Activated naive CD4-positive, alpha-beta T cell treated with anti-CD3 and anti-CD28 coated beads, Interleukin-2, amount 50 U/mL, for 24 hours (primary cell): ENCODE measurements at regions not wholly inside any gene's neighbourhood (a gene's known extent, or its start where the extent isn't known, plus 50 kb on each side); places are given as distances from the start of the nearest gene placed in this dataset.

ENCODE experiments used
- H3K27ac Mint-ChIP-seq: one replicate; pipeline ENCODE4 v1.8.0; 2021; ENCODE audit warnings: mild to moderate bottlenecking, mixed read lengths
- H3K27me3 Mint-ChIP-seq: one replicate; pipeline ENCODE4 v1.8.0; 2021; ENCODE audit warnings: mixed read lengths
- H3K36me3 Mint-ChIP-seq: one replicate; pipeline ENCODE4 v1.8.0; 2021; ENCODE audit warnings: mixed read lengths
- H3K4me1 Mint-ChIP-seq: one replicate; pipeline ENCODE4 v1.8.0; 2021; ENCODE audit warnings: mixed read lengths
- H3K4me3 Mint-ChIP-seq: one replicate; pipeline ENCODE4 v1.8.0; 2021; ENCODE audit warnings: mild to moderate bottlenecking, mixed read lengths
- H3K9me3 Mint-ChIP-seq: one replicate; pipeline ENCODE4 v1.8.0; 2021; ENCODE audit warnings: mixed read lengths

DNA sequence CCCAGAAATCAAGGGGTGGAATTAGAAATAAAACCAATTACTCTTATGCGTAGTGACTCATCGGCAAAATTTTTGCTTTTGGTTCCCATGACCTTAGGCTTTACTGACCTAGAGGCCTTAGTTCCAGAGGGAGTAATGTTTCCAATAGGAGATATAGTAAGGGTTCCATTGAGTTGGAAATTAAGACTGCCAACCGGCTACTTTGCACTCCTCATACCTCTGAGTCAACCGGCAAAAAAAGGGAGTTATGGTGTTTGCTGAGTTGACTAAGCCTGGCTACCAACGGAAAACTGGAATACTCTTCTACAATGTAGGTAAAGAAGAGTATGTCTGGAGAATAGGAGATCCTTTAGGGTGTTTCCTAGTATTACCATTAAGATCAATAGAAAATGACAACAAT lies 919.8 kb downstream of the CENPC start:
- H3K9me3 Mint-ChIP-seq, result peaks cover 7% of the 10 kb centered on the region
- no peaks in the 10 kb centered on the region for H3K4me1 Mint-ChIP-seq
- H3K4me3 Mint-ChIP-seq, result no peak overlapping the region
- H3K27me3 Mint-ChIP-seq, result no peaks in the 10 kb centered on the region
- no peak overlapping the region for H3K27ac Mint-ChIP-seq
- no peaks in the 10 kb centered on the region for H3K36me3 Mint-ChIP-seq

DNA sequence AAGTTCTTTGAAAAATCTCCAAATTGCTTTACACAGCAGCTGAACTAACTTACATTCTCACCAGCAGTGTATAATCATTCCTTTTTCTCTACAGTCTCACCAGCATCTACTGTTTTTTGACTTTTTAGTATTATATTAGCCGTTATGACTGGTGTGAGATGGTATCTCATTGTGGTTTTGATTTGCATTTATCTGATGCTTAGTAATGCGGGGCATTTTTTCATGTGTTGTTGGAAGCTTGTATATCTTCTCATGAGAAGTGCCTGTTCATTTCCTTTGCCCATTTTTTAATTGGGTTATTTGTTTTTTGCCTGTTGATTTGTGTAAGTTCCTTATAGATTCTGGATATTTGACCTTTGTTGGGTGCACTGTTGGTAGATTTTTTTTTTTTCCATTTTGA lies 931.7 kb downstream of the CENPC start:
- peaks cover 18% of the 10 kb centered on the region for H3K9me3 Mint-ChIP-seq
- no peaks in the 10 kb centered on the region for H3K36me3 Mint-ChIP-seq
- no peaks in the 10 kb centered on the region for H3K27me3 Mint-ChIP-seq
- no peaks in the 10 kb centered on the region for H3K4me1 Mint-ChIP-seq
- H3K4me3 Mint-ChIP-seq, result no peak overlapping the region
- H3K27ac Mint-ChIP-seq, result no peak overlapping the region

DNA sequence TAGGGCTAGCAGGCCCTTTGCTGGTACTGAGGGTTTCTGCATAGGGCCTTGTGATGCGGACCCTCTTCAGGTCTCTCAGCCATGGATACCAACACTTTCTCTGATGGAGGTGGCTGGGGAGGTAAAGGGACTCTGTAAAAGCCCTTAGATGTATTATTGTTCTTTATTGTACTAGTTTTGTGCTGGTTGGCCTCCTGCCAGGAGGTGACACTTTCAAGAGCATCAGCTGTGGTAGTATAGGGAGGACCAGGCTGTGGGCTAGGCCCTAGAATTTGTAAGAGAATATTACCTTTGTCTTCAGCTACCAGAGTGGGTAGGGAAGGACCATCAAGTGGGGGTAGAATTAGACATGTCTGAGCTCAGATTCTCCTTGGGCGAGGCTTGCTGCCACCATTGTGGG lies 936.3 kb downstream of the CENPC start:
- Mint-ChIP-seq H3K9me3 (no peaks in the 10 kb centered on the region), H3K4me1 (no peaks in the 10 kb centered on the region), H3K27me3 (no peaks in the 10 kb centered on the region), H3K4me3 (no peak overlapping the region), H3K36me3 (no peaks in the 10 kb centered on the region), H3K27ac (no peak overlapping the region)

DNA sequence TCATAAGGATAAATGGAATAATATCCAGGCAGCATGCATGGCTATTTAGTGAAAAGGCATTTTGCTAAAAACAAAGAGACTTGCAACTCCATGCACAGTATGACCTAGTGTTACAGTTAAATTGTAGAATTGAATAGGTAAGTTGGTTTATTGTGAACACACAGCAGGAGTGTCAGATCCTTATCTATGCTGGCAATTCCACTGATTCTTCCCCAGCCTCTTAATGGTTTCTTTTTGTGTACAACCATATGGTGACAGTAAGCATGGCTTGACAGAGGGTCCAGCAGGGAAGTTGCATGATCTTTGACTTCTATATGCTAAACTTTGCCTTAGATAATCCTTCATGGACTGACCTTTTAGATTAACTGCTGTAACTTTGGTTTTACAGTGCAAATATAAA lies 936.6 kb upstream of the EPHA5 start:
- Mint-ChIP-seq H3K36me3 (no peaks in the 10 kb centered on the region), H3K9me3 (no peaks in the 10 kb centered on the region), H3K27ac (no peak overlapping the region), H3K4me3 (no peak overlapping the region), H3K4me1 (no peaks in the 10 kb centered on the region), H3K27me3 (no peaks in the 10 kb centered on the region)

DNA sequence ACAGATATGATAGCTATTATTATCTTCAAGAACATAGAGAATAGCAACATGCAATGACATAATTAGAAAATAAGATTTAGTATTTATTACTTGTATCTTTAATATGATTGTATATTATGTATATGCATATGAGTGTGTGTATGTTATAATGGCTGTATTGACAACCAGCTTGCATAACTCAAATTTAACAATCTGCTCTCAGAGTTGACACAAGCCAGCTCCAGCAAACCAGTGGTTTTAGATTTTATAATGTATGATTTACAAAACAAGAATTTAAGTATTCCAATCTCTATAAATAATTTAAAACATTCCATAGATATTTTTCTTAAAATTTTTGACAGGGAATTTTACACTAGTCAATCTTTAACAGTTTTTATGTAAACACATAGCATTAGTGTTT lies 935.9 kb upstream of the EPHA5 start:
- Mint-ChIP-seq H3K27me3 (no peaks in the 10 kb centered on the region), H3K9me3 (no peaks in the 10 kb centered on the region), H3K36me3 (no peaks in the 10 kb centered on the region), H3K4me1 (no peaks in the 10 kb centered on the region), H3K27ac (no peak overlapping the region), H3K4me3 (no peak overlapping the region)

DNA sequence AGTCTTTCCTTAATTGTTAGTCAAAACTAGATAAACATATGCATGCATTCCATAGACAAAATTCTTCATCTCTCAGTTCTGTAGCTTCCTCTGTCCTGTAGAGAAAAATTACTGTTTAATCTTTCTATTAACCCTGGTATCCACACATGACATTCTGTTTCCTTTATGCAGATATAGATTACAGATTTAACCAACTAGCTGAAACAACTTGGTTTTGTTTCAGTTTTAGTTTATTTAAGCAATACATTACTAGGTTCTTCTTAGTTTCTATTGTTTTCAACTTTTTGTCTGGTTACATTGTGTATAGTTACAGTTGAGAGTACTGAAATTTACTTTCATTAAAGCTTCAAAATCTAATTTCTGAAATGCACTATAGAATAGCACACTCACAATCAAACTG lies 933.9 kb upstream of the EPHA5 start:
- H3K27me3 Mint-ChIP-seq, result no peaks in the 10 kb centered on the region
- H3K9me3 Mint-ChIP-seq, result no peaks in the 10 kb centered on the region
- no peak overlapping the region for H3K27ac Mint-ChIP-seq
- no peaks in the 10 kb centered on the region for H3K4me1 Mint-ChIP-seq
- H3K4me3 Mint-ChIP-seq, result no peak overlapping the region
- H3K36me3 Mint-ChIP-seq, result no peaks in the 10 kb centered on the region

DNA sequence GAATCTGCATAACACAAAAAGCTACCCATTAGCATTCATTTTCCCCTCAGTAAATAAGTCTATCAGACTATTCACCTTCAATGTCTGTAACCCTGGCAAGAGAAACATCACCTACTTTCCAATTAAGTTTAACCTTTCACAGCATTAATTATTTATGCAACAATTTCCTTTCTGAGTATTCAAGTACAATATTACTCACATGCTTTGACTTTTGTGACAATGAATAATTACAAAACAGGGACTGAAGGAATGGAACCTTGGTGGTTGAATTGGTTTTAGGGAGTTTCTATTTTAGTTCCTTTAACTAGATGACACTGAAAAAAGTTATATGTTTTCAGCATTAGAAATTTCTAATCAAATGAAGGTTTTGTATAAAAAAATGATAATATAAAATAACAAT lies 932.3 kb upstream of the EPHA5 start:
- H3K36me3 Mint-ChIP-seq, result no peaks in the 10 kb centered on the region
- H3K4me3 Mint-ChIP-seq, result no peak overlapping the region
- H3K27me3 Mint-ChIP-seq, result no peaks in the 10 kb centered on the region
- no peaks in the 10 kb centered on the region for H3K4me1 Mint-ChIP-seq
- no peak overlapping the region for H3K27ac Mint-ChIP-seq
- H3K9me3 Mint-ChIP-seq, result peaks cover 9% of the 10 kb centered on the region

DNA sequence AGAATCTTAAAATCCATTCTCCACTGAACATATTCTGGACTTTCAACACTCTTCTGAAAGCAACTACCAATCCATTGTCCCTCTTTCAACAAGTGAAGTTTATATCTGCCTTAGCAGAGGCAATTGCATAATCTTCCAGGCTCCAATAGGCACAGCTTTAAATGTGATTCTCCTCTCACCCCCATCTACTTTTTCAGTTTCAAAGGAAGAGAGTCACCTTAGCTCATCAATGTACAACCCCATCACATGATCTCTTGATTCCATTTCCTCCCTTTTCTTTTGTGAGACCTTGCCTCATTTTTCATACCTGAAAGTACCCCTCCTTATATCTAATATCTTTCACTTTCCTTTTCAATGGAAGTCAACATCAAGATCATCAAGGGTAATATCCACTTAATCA lies 921.7 kb upstream of the EPHA5 start:
- no peak overlapping the region for H3K4me3 Mint-ChIP-seq
- no peaks in the 10 kb centered on the region for H3K4me1 Mint-ChIP-seq
- H3K27ac Mint-ChIP-seq, result no peak overlapping the region
- H3K27me3 Mint-ChIP-seq, result no peaks in the 10 kb centered on the region
- H3K9me3 Mint-ChIP-seq, result no peaks in the 10 kb centered on the region
- no peaks in the 10 kb centered on the region for H3K36me3 Mint-ChIP-seq

DNA sequence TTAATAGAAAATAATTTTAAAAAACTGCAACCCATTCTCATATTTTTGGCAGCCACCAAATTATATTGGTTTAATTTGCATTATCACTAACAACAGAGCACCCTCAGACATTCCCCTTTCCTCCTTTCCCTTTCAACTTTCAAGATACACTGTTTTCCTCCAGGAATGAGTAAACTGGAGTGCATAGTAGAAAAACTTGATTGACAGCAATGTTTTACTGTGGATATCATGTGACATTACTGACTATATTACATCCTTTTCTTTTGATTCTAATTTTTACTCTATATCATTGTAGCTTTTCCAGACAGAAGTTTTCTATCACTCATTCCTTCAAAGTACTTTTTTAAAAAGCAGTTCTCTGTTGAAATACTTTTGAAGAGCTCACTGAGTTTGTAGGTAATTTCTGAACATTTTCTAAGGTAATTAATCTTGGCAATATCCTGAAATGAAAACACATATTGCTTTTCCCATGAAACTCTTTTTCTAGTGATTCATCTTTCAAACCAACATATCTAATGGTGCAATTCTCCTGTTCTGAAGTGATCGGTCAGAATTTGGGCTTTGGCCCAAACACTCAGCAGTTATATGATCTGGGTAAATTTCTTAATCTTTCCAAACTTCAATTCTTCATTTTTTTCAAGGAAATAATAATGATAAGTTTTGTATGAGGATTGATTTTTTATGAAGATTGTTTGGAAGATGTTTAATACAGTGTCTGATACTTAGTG lies 920.4 kb upstream of the EPHA5 start:
- no peak overlapping the region for H3K27ac Mint-ChIP-seq
- no peak overlapping the region for H3K4me3 Mint-ChIP-seq
- no peaks in the 10 kb centered on the region for H3K27me3 Mint-ChIP-seq
- H3K4me1 Mint-ChIP-seq, result no peaks in the 10 kb centered on the region
- H3K36me3 Mint-ChIP-seq, result no peaks in the 10 kb centered on the region
- H3K9me3 Mint-ChIP-seq, result no peaks in the 10 kb centered on the region

DNA sequence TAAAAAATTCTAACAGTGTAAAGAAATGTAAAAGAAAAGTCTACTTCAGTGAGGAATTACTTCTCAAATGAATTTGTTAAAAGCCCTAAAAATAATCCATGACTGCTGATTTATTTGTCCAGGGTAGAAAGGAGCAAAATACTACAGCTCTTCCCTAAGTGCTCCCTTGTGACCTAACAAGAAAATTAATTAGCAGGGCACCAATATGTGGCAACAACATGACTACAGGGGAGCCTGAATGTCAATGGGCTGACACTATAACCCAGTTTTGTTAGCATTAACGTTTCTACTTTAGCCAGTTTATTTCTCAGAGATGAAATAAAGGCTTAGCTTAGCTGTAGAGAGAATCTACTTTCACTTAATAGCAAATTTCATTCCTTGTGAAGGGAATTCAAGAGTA lies 918.9 kb upstream of the EPHA5 start:
- Mint-ChIP-seq H3K27me3 (no peaks in the 10 kb centered on the region), H3K36me3 (no peaks in the 10 kb centered on the region), H3K27ac (no peak overlapping the region), H3K9me3 (no peaks in the 10 kb centered on the region), H3K4me3 (no peak overlapping the region), H3K4me1 (no peaks in the 10 kb centered on the region)

DNA sequence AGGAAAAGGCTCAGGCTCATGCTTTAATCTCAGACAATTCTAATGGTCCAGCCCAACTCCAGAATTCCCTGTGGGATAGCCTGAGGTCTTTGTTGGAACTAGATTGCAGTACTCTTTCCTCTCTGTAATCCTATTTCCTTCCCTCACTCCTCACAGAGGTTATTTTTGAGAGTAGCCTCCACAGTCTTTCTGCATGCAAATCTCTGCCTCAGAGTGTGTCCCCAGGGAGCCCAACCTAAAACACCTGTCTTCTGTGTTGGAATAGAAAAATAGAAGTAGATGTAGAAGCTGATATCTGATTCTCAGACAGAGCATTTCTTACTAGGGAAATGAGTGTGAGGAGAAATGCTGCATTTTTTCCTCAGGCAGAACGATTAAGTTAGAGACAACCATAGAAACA lies 915.5 kb upstream of the EPHA5 start:
- Mint-ChIP-seq H3K4me3 (no peak overlapping the region), H3K27me3 (no peaks in the 10 kb centered on the region), H3K27ac (no peak overlapping the region), H3K9me3 (no peaks in the 10 kb centered on the region), H3K4me1 (no peaks in the 10 kb centered on the region), H3K36me3 (no peaks in the 10 kb centered on the region)

DNA sequence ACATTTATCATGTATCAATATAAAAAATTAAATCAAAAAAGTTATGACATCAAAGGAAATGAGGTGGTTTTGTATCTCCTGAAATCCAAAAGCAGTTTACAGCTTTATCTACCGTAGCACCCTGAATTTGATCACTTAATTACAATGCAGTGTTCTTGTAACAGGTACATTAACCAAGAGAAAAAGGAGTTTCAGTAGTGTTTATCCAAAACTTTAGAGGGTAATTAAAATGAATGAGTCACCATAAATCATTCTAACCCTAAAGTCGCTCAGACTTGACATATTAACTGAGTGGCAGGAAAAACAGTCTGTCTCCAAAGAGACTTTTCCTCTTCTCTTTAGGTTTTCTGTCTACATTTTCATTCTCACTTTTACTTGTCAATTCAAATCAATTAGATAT lies 907.6 kb upstream of the EPHA5 start:
- no peaks in the 10 kb centered on the region for H3K27me3 Mint-ChIP-seq
- no peaks in the 10 kb centered on the region for H3K9me3 Mint-ChIP-seq
- no peak overlapping the region for H3K4me3 Mint-ChIP-seq
- no peak overlapping the region for H3K27ac Mint-ChIP-seq
- no peaks in the 10 kb centered on the region for H3K4me1 Mint-ChIP-seq
- no peaks in the 10 kb centered on the region for H3K36me3 Mint-ChIP-seq

DNA sequence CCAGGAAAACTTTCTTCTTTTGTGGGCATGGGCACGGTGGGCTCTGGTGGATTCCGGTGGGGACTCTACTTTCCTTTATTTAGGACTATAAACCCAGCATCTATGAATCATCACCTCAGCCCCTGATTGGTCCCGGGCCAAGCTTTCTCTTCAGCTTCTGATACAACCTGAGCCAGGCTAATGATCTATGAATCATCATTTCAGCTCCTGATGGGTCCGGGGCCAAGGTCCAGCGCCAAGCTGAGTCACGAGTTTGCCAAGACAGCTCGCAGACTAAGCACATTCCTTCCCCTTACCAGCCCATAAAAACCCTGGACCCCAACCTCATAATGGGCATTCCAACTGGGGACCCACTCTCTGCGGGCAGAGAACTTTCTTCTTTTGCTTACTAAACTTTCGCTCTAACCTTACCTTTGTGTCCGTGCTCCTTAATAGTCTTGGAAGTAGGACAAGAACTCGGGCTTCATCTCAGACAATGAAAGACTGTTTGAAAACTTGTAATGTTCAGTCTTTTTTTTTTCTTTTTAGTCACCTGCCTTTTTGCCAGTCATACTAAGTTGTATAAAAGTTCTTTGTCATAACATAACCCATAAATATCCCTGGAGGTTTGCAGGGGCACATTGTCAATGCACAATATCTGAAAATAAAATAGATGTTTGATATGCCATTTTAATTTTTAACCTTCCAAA lies 904.9 kb upstream of the EPHA5 start:
- Mint-ChIP-seq H3K27ac (no peak overlapping the region), H3K36me3 (no peaks in the 10 kb centered on the region), H3K9me3 (no peaks in the 10 kb centered on the region), H3K27me3 (no peaks in the 10 kb centered on the region), H3K4me1 (no peaks in the 10 kb centered on the region), H3K4me3 (no peak overlapping the region)

DNA sequence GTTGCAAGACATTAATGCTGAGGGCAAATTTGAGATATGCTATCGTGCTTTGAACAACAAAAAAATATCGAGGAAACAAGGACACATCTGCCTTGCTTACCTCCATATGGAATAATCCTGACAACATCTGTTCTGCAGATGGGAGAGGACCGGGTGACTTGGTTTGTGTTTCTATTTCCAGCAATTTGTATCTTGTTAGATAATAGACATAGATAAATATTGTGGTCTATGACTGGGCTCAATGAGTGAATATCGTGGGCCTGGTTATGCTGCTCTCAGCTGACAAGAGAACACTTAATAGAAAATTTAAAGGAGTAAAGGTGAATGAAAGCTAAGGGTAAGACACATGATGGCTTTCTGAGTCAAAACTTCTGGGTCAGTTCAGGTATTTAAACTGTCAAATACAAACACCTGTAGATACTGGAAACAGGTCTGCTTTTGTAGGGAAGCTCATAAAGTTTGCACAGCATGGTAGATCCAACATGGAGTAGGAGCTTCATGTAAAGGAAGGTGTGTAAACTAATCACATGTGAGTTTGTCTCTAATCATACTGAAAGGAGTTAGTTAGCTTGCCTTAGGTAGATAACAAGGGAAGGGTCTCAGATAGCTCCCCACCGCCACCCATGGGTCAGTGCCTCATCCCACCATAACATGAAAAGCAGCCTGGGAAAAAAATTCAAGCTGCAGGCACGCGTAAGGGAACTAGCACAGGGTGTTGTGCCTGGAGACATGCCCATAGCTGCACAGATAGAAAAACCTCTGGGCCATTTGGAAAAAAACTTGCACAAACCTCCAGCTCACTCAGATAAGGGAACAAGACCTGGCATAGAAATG lies 904.1 kb upstream of the EPHA5 start:
- Mint-ChIP-seq H3K36me3 (no peaks in the 10 kb centered on the region), H3K27me3 (no peaks in the 10 kb centered on the region), H3K4me1 (no peaks in the 10 kb centered on the region), H3K9me3 (no peaks in the 10 kb centered on the region), H3K27ac (no peak overlapping the region), H3K4me3 (no peak overlapping the region)

DNA sequence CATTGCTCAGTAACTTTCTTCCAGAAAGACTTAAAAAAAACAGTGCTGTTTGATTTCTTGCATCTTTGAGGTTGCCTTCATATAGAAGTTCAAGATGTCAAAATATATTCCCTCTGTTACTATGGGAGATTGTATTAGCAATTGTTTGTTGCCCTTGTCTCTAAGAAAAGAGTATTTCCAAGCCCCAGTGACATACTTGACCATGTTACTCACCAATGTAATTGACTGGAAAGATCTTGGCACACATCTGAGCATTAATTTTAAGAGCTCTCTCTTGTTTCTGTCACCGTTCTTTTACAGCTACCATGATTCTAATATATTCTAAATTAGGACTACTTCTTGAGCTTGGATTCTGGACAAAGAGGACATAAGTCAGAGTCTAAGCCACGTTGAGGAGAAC lies 902.7 kb upstream of the EPHA5 start:
- H3K36me3 Mint-ChIP-seq, result no peaks in the 10 kb centered on the region
- H3K4me1 Mint-ChIP-seq, result no peaks in the 10 kb centered on the region
- H3K27me3 Mint-ChIP-seq, result no peaks in the 10 kb centered on the region
- H3K4me3 Mint-ChIP-seq, result no peak overlapping the region
- H3K9me3 Mint-ChIP-seq, result no peaks in the 10 kb centered on the region
- H3K27ac Mint-ChIP-seq, result no peak overlapping the region

DNA sequence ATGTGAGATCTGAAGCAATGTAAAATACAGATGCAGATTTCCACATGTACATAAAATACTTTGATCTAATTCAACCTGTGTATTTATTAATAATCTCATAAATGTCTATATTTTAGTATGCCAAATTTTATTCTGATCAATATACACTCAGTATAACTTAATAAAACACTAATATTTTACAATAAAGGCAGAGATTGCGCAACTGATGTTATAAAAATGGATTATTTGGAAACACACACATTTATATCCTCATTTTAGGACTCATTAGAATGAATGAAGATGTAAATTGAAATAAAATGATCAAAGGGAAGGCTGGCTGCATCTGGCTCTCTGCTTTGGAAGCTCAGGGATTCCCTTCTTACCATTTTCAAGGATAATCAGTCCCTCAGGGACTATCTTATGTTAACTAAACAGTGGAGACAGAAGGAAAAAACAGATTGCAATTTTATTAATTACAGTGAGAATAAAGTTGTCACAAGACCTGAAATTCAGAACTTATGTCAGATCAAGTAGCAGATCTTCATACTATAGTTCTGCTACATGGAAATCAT lies 900.9 kb upstream of the EPHA5 start:
- Mint-ChIP-seq H3K27ac (no peak overlapping the region), H3K36me3 (no peaks in the 10 kb centered on the region), H3K4me3 (no peak overlapping the region), H3K9me3 (peaks cover 5% of the 10 kb centered on the region), H3K27me3 (no peaks in the 10 kb centered on the region), H3K4me1 (no peaks in the 10 kb centered on the region)
